ENCODE measurements at regions not wholly inside any gene's neighbourhood (a gene's known extent, or its start where the extent isn't known, plus 50 kb on each side); places are given as distances from the start of the nearest gene placed in this dataset.

DNA sequence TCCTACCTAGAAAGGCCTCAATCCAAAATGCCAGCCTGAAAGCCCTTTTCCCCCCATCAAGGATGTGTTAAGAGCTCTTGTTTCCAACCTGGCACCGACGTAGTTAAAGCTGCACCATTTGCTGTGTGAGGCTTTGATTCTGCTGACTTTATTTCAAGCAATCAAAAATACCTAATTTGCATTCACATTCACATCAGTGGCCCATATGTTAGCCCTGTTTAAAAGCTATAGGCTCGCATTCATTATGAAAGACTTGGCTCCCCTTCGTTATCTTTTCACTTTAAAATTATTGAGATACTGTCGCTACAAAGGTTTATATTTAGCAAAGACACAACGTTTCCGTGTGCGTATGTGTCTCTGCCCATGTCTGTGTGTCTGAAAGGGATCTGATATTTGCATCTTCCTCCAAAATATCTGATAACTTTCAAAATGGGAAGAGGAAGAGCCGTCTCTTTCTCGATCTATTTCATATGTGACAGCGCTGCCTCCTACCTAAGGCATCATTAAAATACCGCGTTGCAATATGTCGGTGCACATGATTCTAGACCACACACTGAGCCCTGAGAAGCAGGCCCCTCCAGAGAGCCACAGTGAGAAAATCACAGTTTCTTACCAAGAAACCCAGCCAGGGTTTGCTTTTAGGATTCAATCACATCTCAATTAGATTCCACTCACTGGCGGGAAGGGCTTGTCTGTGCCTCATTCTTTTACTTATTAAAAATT is 57.1 kb upstream of the ITPRID1 start:
- DNase-seq, result no peak

DNA sequence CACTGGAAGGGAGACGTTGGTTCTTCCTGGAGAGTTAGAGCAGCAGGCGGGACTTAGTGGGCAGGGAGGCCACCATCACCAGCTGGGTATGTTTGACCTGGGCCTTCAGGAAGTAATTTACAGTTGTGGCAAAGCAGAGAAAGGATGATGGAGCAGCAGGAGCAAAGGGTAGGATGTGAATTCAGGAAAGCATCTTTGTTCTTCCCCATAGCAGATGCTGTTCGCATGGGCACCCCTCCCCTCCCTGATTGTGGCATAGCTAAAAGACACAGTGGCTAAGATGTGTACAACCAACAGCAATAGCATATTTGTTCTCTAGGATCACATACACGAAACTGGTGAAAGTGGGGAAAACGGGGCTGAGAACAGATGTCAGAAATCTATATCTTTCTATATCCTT is 56.3 kb upstream of the ITPRID1 start:
- DNase-seq, result no peak

DNA sequence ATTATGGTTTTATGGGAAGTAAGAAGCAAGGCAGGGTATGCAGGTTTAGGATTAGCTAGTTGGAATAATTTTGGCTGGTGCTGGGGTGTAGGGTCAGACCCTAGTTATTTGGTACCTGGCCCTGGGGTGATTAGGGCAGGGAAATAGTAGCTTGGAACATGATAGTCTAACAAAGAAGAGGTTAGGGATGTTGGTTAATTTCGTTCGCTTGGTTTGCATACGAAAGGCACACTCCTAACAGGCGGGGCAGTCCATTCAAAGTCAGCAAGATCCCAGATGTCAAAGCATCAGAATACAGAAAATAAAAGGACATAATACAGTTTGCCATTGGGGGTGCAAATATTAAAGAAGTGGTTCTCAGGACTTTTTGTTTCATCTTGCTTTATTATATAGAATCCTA is 55.7 kb upstream of the ITPRID1 start:
- DNase-seq, result no peak

DNA sequence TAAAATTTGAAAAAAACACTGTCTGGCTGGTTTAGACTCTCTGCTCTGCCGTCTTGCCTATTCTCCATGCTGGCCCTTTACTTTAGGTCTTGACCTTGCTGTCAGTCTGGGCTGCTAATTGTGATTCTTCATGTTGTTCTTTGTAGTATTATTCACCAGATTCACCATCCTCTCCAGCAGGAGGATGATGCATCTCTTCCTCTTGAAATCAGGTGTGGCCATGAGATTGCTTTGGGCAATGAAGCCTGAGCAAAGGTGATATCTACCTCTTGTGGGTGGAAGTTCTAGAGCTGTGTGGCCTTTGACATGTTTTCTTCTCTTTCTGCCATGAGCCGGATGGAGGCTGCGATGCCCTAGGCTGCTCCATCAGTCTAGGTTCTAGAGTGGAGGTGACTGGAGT is 51.3 kb upstream of the ITPRID1 start:
- no peak for DNase-seq

Data from GF-D8 (cell line).